Central memory CD8-positive, alpha-beta T cell (primary cell): ENCODE measurements at regions not wholly inside any gene's neighbourhood (a gene's known extent, or its start where the extent isn't known, plus 50 kb on each side); places are given as distances from the start of the nearest gene placed in this dataset.

Experiments
- ATAC-seq: fragments of 150-1000 bp; cut with Tn5 transposase; replicated peaks from 2 replicates; pipeline ENCODE4 v1.10.0; 2022; ENCODE audit warnings: mild to moderate bottlenecking, moderate FRiP score, moderate number of reproducible peaks; ENCODE audit not compliant: poor library complexity, severe bottlenecking; ENCODE audit errors: extremely low read depth
- DNase-seq, 2 donors: peaks; one replicate each; pipeline ENCODE4 v3.0.0; 2021; ENCODE audit warnings: low spot score in 2 of 2
- H3K27ac Mint-ChIP-seq: one replicate; pipeline ENCODE4 v1.8.0; 2022; ENCODE audit warnings: low read depth, mild to moderate bottlenecking, moderate library complexity, mixed read lengths
- H3K27me3 Mint-ChIP-seq: one replicate; pipeline ENCODE4 v1.8.0; 2022; ENCODE audit warnings: mixed read lengths
- H3K36me3 Mint-ChIP-seq: one replicate; pipeline ENCODE4 v1.8.0; 2022; ENCODE audit warnings: mild to moderate bottlenecking, moderate library complexity, mixed read lengths; ENCODE audit not compliant: insufficient read depth
- H3K4me1 Mint-ChIP-seq: one replicate; pipeline ENCODE4 v1.8.0; 2022; ENCODE audit warnings: mixed read lengths
- H3K4me3 Mint-ChIP-seq: one replicate; pipeline ENCODE4 v1.8.0; 2022; ENCODE audit warnings: mild to moderate bottlenecking, moderate library complexity, mixed read lengths
- H3K9me3 Mint-ChIP-seq: one replicate; pipeline ENCODE4 v1.8.0; 2022; ENCODE audit warnings: mixed read lengths

DNA sequence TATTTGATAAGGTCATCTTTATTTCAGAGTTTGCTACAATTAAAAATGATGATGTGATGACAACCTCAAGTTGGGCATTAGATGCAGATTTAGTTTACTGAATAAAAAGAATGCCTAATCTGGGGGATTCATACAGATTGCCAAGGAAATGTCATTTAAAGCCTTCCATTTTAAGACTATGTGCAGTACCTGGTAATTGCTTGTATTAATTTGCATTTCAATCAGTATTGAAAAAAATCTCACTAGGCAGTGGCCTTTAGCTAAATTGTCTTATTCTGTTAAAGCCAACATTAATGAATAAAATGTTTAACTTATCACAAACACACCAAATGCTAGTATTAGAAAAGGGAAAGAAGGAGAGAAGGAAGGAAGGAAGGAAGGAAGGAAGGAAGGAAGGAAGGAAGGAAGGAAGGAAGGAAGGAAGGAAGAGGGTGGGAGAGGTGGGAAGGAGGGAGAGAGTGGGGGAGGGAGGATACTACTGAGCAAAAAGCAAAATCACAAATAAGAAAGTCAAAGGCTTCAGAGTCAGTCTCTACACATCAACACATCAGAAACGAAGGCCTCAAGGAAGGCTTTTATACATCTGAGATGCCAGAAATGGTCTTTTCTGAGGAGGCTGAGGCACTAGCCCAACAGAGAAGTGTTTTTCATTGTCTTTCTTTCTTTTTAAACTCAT lies 271.1 kb upstream of the CLEC14A start:
- H3K9me3 Mint-ChIP-seq: peaks cover 19% of the 10 kb centered on the region
- no peaks in the 10 kb centered on the region for H3K36me3 Mint-ChIP-seq
- DNase-seq: no peak
- no peak overlapping the region for H3K27ac Mint-ChIP-seq
- H3K4me1 Mint-ChIP-seq: no peaks in the 10 kb centered on the region
- ATAC-seq: no peak
- H3K27me3 Mint-ChIP-seq: no peaks in the 10 kb centered on the region
- H3K4me3 Mint-ChIP-seq: no peak overlapping the region

DNA sequence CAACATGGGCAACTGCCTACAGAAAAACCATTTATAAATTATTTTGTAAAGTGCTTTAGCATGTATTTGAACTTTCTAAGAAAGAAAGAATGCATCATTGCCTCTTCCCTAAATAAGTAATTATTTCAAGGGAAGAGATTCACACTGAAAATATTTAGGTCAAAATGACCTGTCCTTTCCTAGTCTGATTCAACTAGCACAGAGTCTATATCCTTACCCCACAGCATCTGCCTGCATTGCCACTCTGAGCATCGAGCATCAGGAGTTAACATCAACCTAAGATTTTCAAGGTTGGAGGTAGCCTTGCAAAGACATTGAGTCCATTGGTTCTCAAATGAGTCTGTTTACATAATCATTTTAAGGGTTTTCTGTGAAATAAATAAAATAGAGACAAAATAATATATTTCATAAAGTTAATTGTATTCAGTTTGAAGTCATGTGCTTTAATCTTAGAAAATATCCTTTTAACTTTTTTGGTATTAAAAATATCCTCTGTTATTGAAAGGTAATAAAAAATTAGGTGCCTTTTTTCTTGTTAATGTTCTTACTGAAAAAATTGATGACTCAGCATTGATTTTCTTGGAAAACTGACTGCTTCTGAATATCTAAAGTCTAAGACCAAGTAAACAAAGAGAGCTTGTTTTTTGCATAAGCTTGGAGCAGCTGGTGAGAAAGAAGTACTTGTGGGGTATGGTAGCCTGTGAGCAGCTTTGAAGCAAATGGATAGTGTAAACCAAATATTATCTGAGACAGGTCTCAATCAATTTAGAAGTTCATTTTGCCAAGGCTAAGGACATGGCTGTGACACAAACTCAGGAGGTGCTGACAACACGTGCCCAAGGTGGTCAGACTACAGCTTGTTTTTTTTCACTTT lies 269.0 kb upstream of the CLEC14A start:
- Mint-ChIP-seq H3K27me3 (no peaks in the 10 kb centered on the region), H3K4me3 (no peak overlapping the region), H3K9me3 (peaks cover 17% of the 10 kb centered on the region), H3K27ac (no peak overlapping the region), H3K4me1 (no peaks in the 10 kb centered on the region), H3K36me3 (no peaks in the 10 kb centered on the region)
- no peak for DNase-seq
- ATAC-seq: no peak

GRCh38 chr14:38522724-38523123 lies 266.8 kb upstream of the CLEC14A start:
- DNase-seq (no peak), ATAC-seq (no peak)
- Mint-ChIP-seq H3K27ac (no peak overlapping the region), H3K9me3 (peaks cover 10% of the 10 kb centered on the region), H3K4me3 (no peak overlapping the region), H3K4me1 (no peaks in the 10 kb centered on the region), H3K36me3 (no peaks in the 10 kb centered on the region), H3K27me3 (no peaks in the 10 kb centered on the region)

DNA sequence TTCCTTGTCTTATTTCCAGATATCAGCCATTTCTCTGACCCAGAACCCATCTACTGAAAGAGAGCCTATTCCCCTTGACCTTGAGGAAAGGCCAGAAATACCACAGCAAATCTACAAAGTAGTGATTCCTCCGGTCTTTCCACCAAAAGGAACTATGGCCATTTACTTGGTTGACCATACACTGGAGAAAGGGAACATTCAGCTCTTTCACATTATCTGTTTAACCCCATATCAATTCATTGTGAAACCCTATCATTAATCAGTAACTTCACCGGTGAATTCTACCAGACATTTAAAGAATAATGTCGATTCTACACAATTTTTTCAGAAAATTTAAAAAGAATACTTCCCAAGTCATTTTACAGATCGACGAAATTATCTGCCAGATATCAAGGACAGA lies 265.7 kb upstream of the CLEC14A start:
- no peaks in the 10 kb centered on the region for H3K36me3 Mint-ChIP-seq
- ATAC-seq (no peak), DNase-seq (no peak)
- no peaks in the 10 kb centered on the region for H3K4me1 Mint-ChIP-seq
- peaks cover 4% of the 10 kb centered on the region for H3K9me3 Mint-ChIP-seq
- no peaks in the 10 kb centered on the region for H3K27me3 Mint-ChIP-seq
- no peak overlapping the region for H3K4me3 Mint-ChIP-seq
- H3K27ac Mint-ChIP-seq: no peak overlapping the region

- no peaks in the 10 kb centered on the region for H3K36me3 Mint-ChIP-seq
- no peak overlapping the region for H3K27ac Mint-ChIP-seq
- H3K27me3 Mint-ChIP-seq: no peaks in the 10 kb centered on the region
- peaks cover 10% of the 10 kb centered on the region for H3K9me3 Mint-ChIP-seq
- no peaks in the 10 kb centered on the region for H3K4me1 Mint-ChIP-seq
- ATAC-seq (no peak), DNase-seq (no peak)
- no peak overlapping the region for H3K4me3 Mint-ChIP-seq
Measured at GRCh38 chr14:38517426-38517825, 261.5 kb upstream of the CLEC14A start.

GRCh38 chr14:38512236-38512635 lies 256.3 kb upstream of the CLEC14A start:
- Mint-ChIP-seq H3K4me3 (no peak overlapping the region), H3K27me3 (no peaks in the 10 kb centered on the region), H3K9me3 (peaks cover 11% of the 10 kb centered on the region), H3K4me1 (no peaks in the 10 kb centered on the region), H3K36me3 (no peaks in the 10 kb centered on the region), H3K27ac (no peak overlapping the region)
- ATAC-seq: no peak
- DNase-seq: no peak

DNA sequence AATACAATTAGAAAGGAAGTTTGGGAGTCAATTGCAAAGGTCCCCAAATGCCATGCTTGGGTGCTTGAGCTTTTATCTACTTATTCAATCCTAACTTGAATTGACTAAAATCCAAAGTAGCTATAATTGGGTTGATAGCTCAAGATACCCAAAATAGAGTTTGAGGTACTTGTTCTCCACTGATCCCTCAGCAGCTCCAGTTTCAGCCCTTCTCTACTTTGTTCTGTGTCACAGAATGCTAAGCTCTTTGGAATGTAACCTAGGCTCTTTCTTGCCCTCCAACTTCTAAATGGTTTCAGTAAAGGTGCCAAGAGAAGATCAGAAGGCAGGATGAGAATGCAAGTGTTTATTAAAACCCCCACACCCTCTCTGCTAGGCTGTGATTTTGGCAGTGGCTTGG lies 251.4 kb upstream of the CLEC14A start:
- DNase-seq: no peak
- H3K4me1 Mint-ChIP-seq: no peaks in the 10 kb centered on the region
- H3K27ac Mint-ChIP-seq: no peak overlapping the region
- H3K27me3 Mint-ChIP-seq: no peaks in the 10 kb centered on the region
- no peak for ATAC-seq
- no peak overlapping the region for H3K4me3 Mint-ChIP-seq
- H3K36me3 Mint-ChIP-seq: no peaks in the 10 kb centered on the region
- H3K9me3 Mint-ChIP-seq: peaks cover 11% of the 10 kb centered on the region

- no peak overlapping the region for H3K4me3 Mint-ChIP-seq
- H3K9me3 Mint-ChIP-seq: peaks cover 11% of the 10 kb centered on the region
- H3K27me3 Mint-ChIP-seq: no peaks in the 10 kb centered on the region
- ATAC-seq (no peak), DNase-seq (no peak)
- H3K4me1 Mint-ChIP-seq: no peaks in the 10 kb centered on the region
- H3K36me3 Mint-ChIP-seq: no peaks in the 10 kb centered on the region
- H3K27ac Mint-ChIP-seq: no peak overlapping the region
Measured at GRCh38 chr14:38505973-38506249, 250.0 kb upstream of the CLEC14A start.

GRCh38 chr14:38505221-38505972 lies 249.5 kb upstream of the CLEC14A start:
- no peaks in the 10 kb centered on the region for H3K36me3 Mint-ChIP-seq
- no peak overlapping the region for H3K4me3 Mint-ChIP-seq
- no peak for DNase-seq
- H3K27me3 Mint-ChIP-seq: no peaks in the 10 kb centered on the region
- ATAC-seq: no peak
- H3K4me1 Mint-ChIP-seq: no peaks in the 10 kb centered on the region
- H3K9me3 Mint-ChIP-seq: peaks cover 6% of the 10 kb centered on the region
- H3K27ac Mint-ChIP-seq: no peak overlapping the region

- H3K27me3 Mint-ChIP-seq: no peaks in the 10 kb centered on the region
- peaks cover 5% of the 10 kb centered on the region for H3K9me3 Mint-ChIP-seq
- ATAC-seq (no peak), DNase-seq (no peak)
- H3K4me3 Mint-ChIP-seq: no peak overlapping the region
- H3K36me3 Mint-ChIP-seq: no peaks in the 10 kb centered on the region
- H3K4me1 Mint-ChIP-seq: no peaks in the 10 kb centered on the region
- H3K27ac Mint-ChIP-seq: no peak overlapping the region
Measured at GRCh38 chr14:38504175-38504574, 248.3 kb upstream of the CLEC14A start.

DNA sequence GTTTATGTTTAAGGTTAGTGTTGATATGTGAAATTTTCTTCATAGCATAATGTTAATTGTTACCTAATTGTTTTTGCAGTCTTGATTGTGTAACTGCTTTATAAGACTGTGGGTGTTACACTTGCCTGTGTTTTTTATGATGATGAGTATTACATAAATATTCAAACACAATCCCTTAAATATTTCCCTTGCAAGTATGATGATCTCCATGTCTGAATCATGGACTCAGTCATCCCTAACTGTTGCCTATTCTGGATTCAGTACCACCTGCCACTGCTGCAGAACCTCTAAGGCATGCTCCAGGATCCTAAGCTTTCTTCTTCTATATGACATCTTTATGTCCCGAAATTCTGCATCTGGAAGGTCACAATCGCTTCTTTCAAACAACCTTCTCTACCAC lies 246.3 kb upstream of the CLEC14A start:
- no peak overlapping the region for H3K4me3 Mint-ChIP-seq

DNA sequence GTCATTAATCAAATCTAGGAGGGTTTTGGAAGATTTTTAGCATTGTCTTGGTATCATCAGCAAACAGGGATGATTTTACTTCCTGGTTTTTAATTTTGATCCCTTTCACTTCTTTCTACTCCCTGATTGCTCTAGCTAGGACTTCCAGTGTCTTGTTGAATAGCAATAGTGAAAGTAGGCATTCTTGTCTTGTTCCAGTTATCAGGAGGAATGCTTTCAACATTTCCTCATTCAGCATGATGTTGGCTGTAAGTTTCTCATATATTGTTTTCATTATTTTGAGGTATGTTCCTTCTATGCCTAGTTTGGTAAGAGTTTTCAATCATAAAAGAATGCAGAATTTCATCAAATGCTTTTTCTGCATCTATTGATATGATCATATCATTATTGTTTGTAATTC lies 244.2 kb upstream of the CLEC14A start:
- Mint-ChIP-seq H3K36me3 (no peaks in the 10 kb centered on the region), H3K27me3 (no peaks in the 10 kb centered on the region), H3K4me3 (no peak overlapping the region), H3K27ac (no peak overlapping the region), H3K9me3 (peaks cover 6% of the 10 kb centered on the region), H3K4me1 (no peaks in the 10 kb centered on the region)
- DNase-seq (no peak), ATAC-seq (no peak)

More for the DNA sequence above, 246.3 kb upstream of the CLEC14A start:
- DNase-seq (no peak), ATAC-seq (no peak)
- Mint-ChIP-seq H3K27me3 (no peaks in the 10 kb centered on the region), H3K4me1 (no peaks in the 10 kb centered on the region), H3K36me3 (no peaks in the 10 kb centered on the region), H3K27ac (no peak overlapping the region), H3K9me3 (peaks cover 9% of the 10 kb centered on the region)

DNA sequence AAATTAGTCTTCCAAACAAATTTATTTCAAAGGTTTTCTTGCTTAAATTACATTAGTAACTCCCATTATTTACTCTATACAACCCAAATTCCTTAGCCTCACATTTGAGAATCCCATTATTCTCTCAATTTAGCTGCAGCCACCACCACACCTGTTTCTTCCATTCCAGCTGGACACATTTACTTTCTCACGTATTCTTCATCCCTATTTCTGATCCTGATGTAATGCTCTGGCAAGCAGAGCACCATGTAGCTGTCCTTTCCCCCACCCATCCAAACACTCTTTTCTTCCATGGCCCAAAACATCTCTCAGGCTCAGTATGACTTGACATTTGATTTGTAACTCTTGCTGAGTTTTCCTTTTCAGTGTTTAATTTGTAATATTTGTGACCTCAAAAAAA lies 240.2 kb upstream of the CLEC14A start:
- Mint-ChIP-seq H3K27ac (no peak overlapping the region), H3K9me3 (peaks cover 17% of the 10 kb centered on the region), H3K36me3 (no peaks in the 10 kb centered on the region), H3K27me3 (no peaks in the 10 kb centered on the region), H3K4me3 (no peak overlapping the region), H3K4me1 (no peaks in the 10 kb centered on the region)
- no peak for DNase-seq
- ATAC-seq: no peak
